Stimulated activated CD8-positive, alpha-beta memory T cell treated with anti-CD3 and anti-CD28 coated beads, Interleukin-7, amount 100 ng/mL, for 24 hours (primary cell): ENCODE measurements at regions not wholly inside any gene's neighbourhood (a gene's known extent, or its start where the extent isn't known, plus 50 kb on each side); places are given as distances from the start of the nearest gene placed in this dataset.
"Not testable (repeated sequence)": the region's sequence is repeated elsewhere in the genome, so short reads cannot be mapped to it uniquely, and the experiment has no call there.

Experiments used
- DNase-seq: peaks from one replicate; pipeline ENCODE4 v3.0.0-alpha.2; 2020; ENCODE audit warnings: low read depth

- not testable (repeated sequence) for DNase-seq
These were observed 703.7 kb upstream of the SOX11 start for GRCh38 chr2:4988444-4988843.

- DNase-seq, result no peak
These were observed 700.0 kb upstream of the SOX11 start for GRCh38 chr2:4992226-4992625.

DNA sequence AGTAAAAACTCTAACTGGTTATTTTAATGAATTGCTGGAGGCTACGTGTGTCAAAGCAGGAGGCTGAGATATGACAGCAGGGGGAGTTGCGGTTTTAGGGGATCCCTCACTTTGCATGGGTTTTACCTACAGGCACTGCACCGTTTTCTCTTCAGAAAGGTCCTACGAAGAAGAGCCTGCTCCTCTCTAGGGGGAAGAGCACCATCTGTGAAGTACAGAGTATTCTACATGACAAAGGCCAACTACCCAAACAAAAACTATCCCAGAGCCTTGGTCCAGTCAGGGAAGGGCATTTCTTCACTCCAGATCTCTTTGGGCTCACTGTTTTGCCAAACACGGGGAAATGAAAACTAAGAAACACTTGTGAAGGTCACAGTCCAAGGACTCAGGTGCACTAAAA is 696.7 kb upstream of the SOX11 start:
- DNase-seq, result no peak

- DNase-seq, result no peak
These were observed 684.6 kb upstream of the SOX11 start for GRCh38 chr2:5007596-5007995.

GRCh38 chr2:5019324-5019723 is 672.9 kb upstream of the SOX11 start:
- no peak for DNase-seq

- DNase-seq, result no peak
These were observed 671.9 kb upstream of the SOX11 start for GRCh38 chr2:5020116-5020875.

DNA sequence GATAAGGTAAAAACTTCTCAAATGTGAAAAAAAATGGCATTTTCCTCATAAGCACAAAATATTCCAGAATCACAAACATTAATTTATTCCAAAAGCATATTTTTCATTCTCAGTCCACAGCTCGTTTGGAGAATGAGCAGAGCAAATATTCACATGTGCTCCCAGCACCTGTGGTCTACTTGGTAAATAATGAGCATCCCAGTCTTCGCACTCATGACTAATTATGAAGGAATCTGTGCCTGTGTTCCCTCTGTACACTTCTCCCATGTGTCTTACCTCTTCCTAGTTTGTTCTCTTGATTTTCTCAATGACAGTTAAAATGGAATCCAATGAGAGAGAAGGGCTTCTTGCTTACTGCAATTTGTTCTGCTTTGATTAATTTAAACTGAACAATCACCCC is 671.0 kb upstream of the SOX11 start:
- DNase-seq, result no peak

- no peak for DNase-seq
These were observed 670.1 kb upstream of the SOX11 start for GRCh38 chr2:5022061-5022460.

GRCh38 chr2:5022708-5023635 is 669.2 kb upstream of the SOX11 start:
- DNase-seq, result not testable (repeated sequence)

DNA sequence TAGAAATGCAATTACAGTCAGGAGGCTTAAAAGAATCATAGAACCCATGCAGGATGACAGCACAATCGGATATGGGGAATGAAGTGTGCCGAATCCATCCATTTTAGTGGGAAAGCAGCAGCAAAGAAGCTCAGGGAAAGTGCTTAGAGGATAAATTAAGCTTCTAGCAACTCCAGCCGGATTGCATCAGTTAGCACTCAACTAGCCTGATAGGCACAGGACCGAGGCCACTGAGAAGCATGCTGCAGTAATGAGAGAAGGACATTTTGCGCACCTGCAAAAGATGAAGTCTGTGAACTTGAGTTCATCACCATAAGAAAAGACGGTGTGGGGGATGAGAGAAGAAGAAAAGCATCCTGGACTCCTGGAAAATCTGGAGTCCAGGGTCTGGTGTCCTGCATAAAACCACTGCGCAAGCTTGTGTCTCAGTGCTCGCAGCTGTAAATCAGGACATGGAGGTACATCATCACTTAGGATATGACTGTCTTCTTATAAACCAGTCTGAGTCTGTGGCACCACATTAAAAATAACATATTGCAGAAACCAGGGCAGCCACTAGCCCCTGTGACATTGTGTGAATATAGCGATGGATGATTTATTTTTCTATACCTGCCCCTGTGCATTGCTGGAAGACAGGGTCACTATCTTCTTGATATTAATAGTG is 665.5 kb upstream of the SOX11 start:
- no peak for DNase-seq

DNA sequence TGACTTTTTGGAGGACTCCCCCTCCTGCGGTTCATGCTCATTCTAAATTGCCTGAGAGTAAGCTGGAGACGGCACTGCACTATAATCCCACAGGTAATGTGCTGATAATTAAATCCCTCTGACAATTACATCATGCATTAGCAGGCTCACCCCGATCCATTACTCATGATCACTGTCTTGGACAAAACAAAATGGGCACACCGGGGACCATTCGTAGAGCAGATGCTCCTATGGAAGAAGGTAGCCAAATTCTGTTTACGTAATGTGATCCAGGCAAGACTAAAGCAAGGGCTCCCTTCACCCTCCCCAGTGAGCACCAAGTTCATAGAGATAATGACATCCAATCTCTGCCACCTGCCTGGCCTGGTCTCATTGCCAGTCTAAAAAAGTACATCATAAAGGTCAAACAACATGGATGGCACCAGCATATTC is 657.1 kb upstream of the SOX11 start:
- no peak for DNase-seq

DNA sequence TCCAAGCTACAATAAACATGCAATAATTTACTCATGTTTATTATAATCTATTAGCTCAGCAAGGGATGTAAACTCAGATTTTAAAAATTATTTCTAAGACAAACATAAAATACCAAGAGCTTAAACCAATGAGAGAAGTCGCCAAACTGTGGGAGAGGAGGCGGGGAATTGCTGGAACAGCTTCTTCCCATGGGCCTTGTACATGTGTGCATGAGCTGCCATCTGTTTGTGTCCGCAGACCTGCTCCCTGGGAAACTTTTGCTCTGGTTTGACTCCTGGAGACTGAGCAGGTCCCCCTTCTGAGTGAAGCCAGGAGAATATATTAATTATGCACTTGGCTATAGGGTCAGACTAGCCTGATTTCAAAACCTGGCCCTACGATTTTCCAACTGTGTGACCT is 655.9 kb upstream of the SOX11 start:
- DNase-seq, result no peak

DNA sequence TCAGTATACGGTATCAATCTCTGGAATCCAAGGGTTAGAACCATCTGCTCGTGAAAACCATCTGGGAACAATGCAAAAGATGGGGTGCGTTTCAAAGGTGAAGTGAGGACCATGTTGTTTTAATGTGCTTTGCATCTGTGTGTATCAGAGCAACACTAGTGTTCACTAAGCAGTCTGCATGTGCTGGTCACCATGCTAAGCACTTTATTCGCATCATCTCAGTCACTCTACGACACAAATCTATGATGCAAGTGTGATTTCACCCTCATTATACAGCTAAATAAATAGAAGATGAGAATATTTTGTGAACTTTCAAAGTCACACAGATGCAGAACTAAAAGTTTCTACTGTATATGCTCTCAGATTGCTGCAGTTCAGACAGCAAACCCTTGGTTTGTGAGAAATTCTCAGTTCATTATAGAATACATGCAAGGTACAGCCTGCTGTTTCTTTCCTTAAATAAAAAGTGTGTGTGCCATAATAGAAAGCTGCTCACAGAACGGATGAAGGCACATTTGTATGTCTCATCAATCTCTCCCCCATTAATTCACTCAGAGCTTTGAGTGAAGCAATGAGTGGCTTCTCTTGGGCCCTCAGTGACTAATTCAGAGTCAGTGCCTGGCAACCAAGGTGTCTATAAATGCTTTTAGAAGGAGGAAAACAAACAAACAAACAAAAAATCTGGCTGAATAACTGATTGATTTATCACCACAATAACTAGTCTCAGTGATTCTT is 652.8 kb upstream of the SOX11 start:
- no peak for DNase-seq

- DNase-seq, result no peak
These were observed 651.6 kb upstream of the SOX11 start for GRCh38 chr2:5040571-5040970.

DNA sequence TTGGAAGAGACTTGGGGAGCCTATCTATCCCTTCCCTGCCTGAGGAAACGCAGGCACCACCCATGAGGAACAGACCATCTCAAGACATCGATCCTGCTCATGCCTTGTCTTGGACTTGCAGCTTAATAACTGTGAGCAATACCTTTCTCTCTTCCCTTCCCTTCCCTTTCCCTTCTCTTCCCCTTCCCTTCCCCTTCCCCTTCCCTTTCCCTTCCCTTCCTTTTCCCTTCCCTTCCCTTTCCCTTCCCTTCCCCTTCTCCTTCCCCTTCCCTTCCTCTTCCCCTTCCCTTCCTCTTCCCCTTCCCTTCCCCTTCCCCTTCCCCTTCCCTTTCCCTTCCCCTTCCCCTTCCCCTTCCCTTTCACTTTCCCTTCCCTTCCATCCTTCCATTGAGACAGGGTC is 650.7 kb upstream of the SOX11 start:
- DNase-seq, result no peak

DNA sequence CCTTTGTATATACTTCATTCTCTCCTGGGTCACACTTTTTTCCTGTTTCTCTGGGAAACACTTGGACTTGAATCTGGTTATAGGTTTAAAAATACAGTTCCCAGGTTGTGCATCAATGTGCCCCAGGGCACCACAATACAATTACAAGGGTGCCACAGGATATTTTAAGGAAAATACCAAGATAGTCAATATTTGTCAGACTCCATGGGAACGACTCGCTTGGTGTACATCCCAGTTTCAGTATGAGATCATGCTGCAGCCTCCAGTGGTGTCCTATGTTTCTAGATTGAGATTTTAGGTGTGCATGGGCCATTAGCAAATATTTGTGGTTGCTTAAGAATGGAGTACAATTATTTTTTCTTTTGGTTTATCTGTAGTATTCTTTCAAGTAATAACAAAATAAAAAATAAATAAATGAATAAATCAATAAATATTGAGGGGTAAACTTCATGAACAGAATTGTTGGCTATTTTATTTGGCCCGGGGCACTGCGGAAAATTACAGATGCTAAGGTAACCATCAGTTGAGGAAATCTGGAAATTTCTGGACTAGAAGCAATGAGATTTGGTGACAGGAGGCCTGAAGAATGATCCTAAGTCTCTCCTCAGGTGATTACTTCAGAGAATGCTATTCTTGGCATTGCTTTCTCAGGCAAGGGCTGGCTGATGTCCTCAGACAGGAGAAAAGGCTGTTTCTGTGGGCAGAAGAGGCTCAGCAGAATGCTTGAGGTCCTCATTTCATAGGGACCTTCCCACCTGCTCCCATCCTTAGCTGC is 649.3 kb upstream of the SOX11 start:
- DNase-seq, result no peak

DNA sequence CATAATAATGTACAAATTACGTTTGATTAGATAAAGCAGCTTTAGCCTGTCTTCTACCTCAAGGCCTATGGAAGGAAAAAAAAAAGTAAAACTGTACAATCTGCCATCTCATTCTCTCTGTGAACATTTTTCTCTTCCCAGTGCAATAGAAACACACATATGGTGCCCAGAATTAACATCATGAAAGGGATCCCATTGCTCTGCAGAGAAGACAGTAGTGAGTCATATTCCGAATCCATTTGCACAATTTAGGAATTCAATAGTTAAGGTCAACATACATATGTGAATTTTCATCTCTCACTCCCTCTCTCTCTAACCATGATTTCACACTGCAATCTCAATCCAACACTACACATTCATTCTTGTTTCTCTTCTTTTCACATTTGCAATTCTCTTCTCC is 640.9 kb upstream of the SOX11 start:
- no peak for DNase-seq

- DNase-seq, result no peak
These were observed 639.3 kb upstream of the SOX11 start for GRCh38 chr2:5052905-5053304.

- DNase-seq, result no peak
These were observed 634.3 kb upstream of the SOX11 start for GRCh38 chr2:5057891-5058351.

- DNase-seq, result no peak
These were observed 631.2 kb upstream of the SOX11 start for GRCh38 chr2:5060956-5061355.

DNA sequence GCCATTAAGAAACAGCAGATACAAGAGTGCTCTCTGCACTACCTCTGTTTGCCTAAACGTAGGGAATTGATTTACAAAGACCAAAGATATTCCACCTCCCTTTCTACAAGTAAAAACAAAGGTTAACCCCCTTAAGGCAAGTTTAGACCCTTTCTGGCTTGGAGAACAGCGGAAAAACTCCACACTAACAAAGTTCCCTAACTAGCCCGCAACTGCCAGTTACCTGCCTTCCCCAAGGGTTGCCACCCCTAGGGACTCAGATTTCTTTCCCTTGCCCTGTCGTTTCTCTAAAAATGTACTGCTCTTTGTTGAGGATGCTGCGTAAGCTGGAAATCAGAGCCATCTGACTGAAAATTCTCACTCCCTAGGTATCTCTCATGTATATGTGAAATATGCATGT is 627.5 kb upstream of the SOX11 start:
- DNase-seq, result no peak
